ENCODE measurements at regions not wholly inside any gene's neighbourhood (a gene's known extent, or its start where the extent isn't known, plus 50 kb on each side); places are given as distances from the start of the nearest gene placed in this dataset.

- BruUV-seq (replicated peaks), result no TSS peak
- TF ChIP-seq ATF2 (IDR thresholded peaks at IDR 0.05; ENCODE audit: low read length) (no peak), NFYA (IDR thresholded peaks at IDR 0.05; ENCODE audit: borderline replicate concordance, low read depth, low read length) (no peak), E2F4 (IDR thresholded peaks at IDR 0.05; ENCODE audit: low read depth, low read length) (no peak), SMC3 (IDR thresholded peaks at IDR 0.05; ENCODE audit: borderline replicate concordance, low read length) (peak; percentile 78), RAD21 (IDR thresholded peaks at IDR 0.05; ENCODE audit: insufficient read depth, low read depth, low read length) (peak; percentile 79), USF1 (IDR thresholded peaks at IDR 0.05; ENCODE audit: borderline replicate concordance, extremely low read length, insufficient read depth, low read depth, low read length) (no peak), WRNIP1 (IDR thresholded peaks at IDR 0.05; ENCODE audit: borderline replicate concordance, low read depth, low read length) (no peak), GABPA (IDR thresholded peaks at IDR 0.05; ENCODE audit: low read depth) (no peak), SP1 (IDR thresholded peaks at IDR 0.05; ENCODE audit: low read depth, low read length) (no peak), ZBTB4 (CRISPR knock-in tag; IDR thresholded peaks at IDR 0.05) (no peak), SMARCA5 (IDR thresholded peaks at IDR 0.05) (0 out of 2 replicates have a peak, but pooled peaks have one; percentile 29), ZNF24 (IDR thresholded peaks at IDR 0.05) (no peak), BACH1 (IDR thresholded peaks at IDR 0.05; ENCODE audit: borderline replicate concordance) (no peak), POLR2A (IDR thresholded peaks at IDR 0.05; ENCODE audit: low read depth, low read length) (no peak), CHD1 (IDR thresholded peaks at IDR 0.05; ENCODE audit: low read depth, low read length) (no peak), EGR1 (IDR thresholded peaks at IDR 0.05; ENCODE audit: borderline replicate concordance in 1 of 2, low read depth in 2 of 2, low read length in 2 of 2) (no peak), YY1 (IDR thresholded peaks at IDR 0.05; ENCODE audit: low read depth, low read length) (peak; percentile 62; the same call in 1 of the 2 replicates), NFXL1 (IDR thresholded peaks at IDR 0.05; ENCODE audit: borderline replicate concordance) (no peak), SMAD1 (IDR thresholded peaks at IDR 0.05; ENCODE audit: low read depth, partially characterized antibody) (no peak)
Measured at GRCh38 chr14:22375321-22375930, 213.6 kb downstream of the DAD1 start.

More at GRCh38 chr14:22375321-22375930, 213.6 kb downstream of the DAD1 start:
- no peak overlapping the region for H3K27ac ChIP-seq (ENCODE audit: control insufficient read depth, insufficient read depth)
- no peaks in the 10 kb centered on the region for H3K79me2 ChIP-seq (ENCODE audit: control insufficient read depth, insufficient read depth, low read length)
- in situ Hi-C loops (cut with MboI), result no loop called here
- POLR2A ChIA-PET, result interaction anchor here (1.2 kb wide), 1 partner anchor 56 kb away, joined by 4 read pairs; no protein-coding TSS in a partner anchor
- intact Hi-C loops (cut with micrococcal nuclease; ENCODE audit: unreplicated experiment), result loop anchor here (1.0 to 5.0 kb wide), 3 partner anchors 56 to 208 kb away; no protein-coding TSS in a partner anchor
- no peaks in the 10 kb centered on the region for H3K27me3 ChIP-seq (replicated peaks in 1 of 2; ENCODE audit: control insufficient read depth in 2 of 2, insufficient read depth in 2 of 2, low read length in 1 of 2)
- no peak for DNase-seq (ENCODE audit: low read depth, low spot score)
- H3K9ac ChIP-seq (ENCODE audit: control insufficient read depth, insufficient read depth, low read length), result no peak overlapping the region
- RAD21 ChIA-PET (ENCODE audit: unreplicated experiment), result interaction anchor here (0.6 to 5.0 kb wide), 25 partner anchors 9 to 212 kb away, joined by 3 to 174 read pairs (median 4); no protein-coding TSS in a partner anchor
- H2AFZ ChIP-seq (ENCODE audit: control insufficient read depth, low read depth, low read length), result no peak overlapping the region
- H3K4me3 ChIP-seq, result no peak overlapping the region
- H3K4me1 ChIP-seq (ENCODE audit: control insufficient read depth, insufficient read depth, low read length), result no peaks in the 10 kb centered on the region
- no peak for FAIRE-seq
- H3K4me2 ChIP-seq (ENCODE audit: control insufficient read depth, insufficient read depth), result no peak overlapping the region
- SMC1A ChIA-PET (ENCODE audit: uncharacterized antibody, unreplicated experiment), result interaction anchor here (0.7 to 5.3 kb wide), 35 partner anchors 9 to 278 kb away, joined by 3 to 238 read pairs (median 4); no protein-coding TSS in a partner anchor
- H3K9me3 ChIP-seq (replicated peaks; ENCODE audit: control insufficient read depth, insufficient read depth, low read length), result no peaks in the 10 kb centered on the region
- WGBS (ENCODE audit: insufficient coverage, insufficient replicate concordance, low lambda C conversion rate, missing lambda C conversion rate), result 0% methylated on average over 2 of the region's 2 CpGs
- ATAC-seq, result peak; percentile 75
- no peaks in the 10 kb centered on the region for H3K36me3 ChIP-seq (ENCODE audit: control insufficient read depth in 2 of 2, insufficient read depth in 2 of 2, low read length in 1 of 2)
- H4K20me1 ChIP-seq (ENCODE audit: control insufficient read depth, insufficient read depth), result no peaks in the 10 kb centered on the region
- CTCF ChIA-PET, result interaction anchor here (0.7 to 7.9 kb wide), 38 partner anchors 9 to 195 kb away, joined by 3 to 333 read pairs (median 6); no protein-coding TSS in a partner anchor
